Limb (tissue), 2 donors: ENCODE measurements at regions not wholly inside any gene's neighbourhood (a gene's known extent, or its start where the extent isn't known, plus 50 kb on each side); places are given as distances from the start of the nearest gene placed in this dataset.
"Not testable (repeated sequence)": the region's sequence is repeated elsewhere in the genome, so short reads cannot be mapped to it uniquely, and the experiment has no call there.

ENCODE experiments used
- DNase-seq, 2 donors: peaks; one replicate each; pipeline ENCODE4 v3.0.0-alpha.2; 2016; ENCODE audit errors: extremely low spot score in 2 of 2

DNA sequence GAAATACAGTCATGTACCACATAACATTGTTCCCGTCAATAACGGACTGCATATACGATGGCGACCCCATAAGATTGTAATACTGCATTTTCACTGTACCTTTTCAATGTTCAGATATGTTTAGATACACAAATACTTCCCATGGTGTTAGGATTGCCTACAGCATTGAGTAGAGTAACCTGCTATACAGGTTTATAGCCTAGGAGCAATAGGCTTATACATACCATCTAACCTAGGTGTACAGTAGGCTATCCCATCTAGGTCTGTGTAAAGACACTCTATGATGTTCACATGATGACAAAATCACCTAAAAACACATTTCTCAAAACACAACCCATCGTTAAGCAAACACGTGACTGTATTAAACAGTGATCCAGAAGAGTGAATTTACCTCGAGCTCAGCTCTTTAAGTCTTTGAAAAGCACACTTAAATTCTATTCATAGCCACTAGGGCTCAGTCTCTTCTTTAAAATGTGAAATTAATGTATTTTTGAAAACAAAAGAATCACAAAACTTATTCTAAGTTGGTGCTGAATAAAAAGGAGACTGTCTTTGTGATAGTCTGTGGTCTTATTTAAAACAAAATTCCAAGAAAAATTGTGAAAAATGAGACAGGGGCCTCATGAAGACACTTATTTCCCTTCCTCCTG lies 239.1 kb upstream of the ARID2 start:
- no peak for DNase-seq

- DNase-seq, result no peak
Measured at GRCh38 chr12:45494279-45494678, 235.2 kb upstream of the ARID2 start.

DNA sequence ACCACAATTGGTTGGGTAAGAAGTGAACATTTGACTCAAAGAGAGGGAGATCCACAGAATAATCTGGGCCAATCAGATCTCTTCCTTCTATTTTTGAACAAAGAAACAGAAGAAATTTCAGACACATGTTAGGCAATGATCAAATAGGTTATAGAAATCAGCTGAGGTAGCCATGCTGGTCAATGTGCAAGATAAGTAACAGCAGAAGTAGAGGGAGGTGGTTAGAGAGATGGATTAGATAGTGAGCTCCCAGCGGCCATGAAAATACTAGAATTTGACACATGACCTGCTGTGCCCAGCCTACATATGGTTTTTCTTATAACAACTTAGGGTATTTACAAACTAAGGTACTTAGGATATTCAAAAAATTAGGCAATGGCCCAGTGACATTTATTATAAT lies 230.9 kb upstream of the ARID2 start:
- DNase-seq, result no peak

GRCh38 chr12:45502481-45503128 lies 226.9 kb upstream of the ARID2 start:
- no peak for DNase-seq

DNA sequence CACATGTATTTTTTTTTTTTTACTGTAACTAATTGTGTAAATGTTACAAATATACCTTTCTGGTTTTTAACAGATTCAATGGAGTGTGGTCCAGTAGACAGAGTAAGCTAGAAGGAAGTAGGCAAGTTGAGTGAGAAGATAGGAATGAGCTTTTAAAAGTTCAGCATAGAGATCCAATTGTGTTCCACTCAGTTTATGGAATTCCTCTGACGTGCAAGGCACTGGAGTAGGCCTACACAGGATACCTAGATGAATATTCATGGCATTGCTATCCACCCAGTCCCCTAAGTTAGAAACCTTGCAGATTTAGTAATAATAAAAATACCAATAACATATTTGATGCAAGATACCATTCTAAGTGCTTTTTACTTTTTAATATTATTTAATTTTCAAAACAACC lies 225.6 kb upstream of the ARID2 start:
- no peak for DNase-seq

DNA sequence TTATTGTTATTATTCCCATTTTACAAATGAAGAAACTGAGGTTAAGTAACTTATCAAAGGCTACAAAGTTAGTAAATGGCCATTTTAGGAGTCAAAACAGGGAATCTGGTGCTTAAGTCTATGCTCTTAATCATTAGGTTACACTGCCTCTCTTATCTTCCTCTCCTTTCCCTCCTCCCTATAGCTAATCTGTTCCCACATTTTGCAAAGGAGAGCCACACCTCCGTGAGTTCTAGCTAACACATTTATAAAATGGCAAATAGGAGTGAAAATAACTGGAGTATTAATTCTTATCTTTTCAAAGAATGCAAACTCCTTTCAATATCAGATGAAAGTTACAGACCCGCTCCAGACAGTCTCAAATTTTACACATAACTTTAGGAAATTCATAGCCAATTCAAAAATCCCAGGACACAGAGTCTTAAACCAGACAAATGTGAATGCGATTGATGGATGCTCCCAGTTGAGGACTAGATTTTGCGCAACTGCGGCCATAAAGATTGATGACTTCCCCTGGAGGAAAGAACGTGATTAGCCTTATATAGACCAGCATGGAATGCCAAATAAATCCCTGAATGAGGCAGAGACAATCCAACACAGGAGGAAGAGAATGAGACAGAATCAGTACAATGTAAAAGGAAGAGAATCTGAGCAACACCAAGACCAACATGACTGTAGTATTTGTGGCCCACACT lies 225.0 kb upstream of the ARID2 start:
- no peak for DNase-seq

GRCh38 chr12:45509187-45509586 lies 220.3 kb upstream of the ARID2 start:
- no peak for DNase-seq

GRCh38 chr12:45509621-45510020 lies 219.9 kb upstream of the ARID2 start:
- DNase-seq, result no peak

GRCh38 chr12:45517381-45517780 lies 212.1 kb upstream of the ARID2 start:
- no peak for DNase-seq

GRCh38 chr12:45518291-45519235 lies 210.9 kb upstream of the ARID2 start:
- no peak for DNase-seq

DNA sequence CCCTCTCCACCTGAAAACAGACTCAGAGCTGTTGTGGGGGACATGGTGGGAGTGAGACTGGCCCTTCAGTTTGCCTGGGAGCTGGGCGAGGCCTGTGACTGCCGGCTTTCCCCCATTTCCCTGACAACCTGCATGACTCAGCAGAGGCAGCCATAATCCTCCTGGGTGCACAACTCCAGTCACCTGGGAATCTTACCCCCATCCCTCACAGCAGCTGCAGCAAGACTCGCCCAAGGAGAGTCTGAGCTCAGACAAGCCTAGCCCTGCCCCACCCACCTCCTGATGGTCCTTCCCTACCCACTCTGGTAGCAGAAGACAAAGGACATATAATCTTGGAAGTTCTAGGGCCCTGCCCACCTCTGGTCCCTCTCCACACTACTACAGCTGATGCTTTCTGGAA lies 207.3 kb upstream of the ARID2 start:
- no peak for DNase-seq

DNA sequence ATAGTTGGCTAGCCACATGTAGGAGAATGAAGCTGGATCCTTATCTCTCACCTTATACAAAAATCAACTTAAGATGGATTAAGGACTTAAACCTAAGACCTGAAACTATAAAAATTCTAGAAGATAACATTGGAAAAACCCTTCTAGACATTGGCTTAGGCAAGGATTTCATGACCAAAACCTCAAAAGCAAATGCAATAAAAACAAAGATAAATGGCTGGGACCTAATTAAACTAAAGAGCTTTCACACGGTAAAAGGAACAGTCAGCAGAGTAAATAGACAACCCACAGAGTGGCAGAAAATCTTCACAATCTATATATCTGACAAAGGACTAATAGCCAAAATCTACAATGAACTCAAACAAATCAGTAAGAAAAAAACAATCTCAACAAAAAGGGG lies 202.7 kb upstream of the ARID2 start:
- not testable (repeated sequence) for DNase-seq

DNA sequence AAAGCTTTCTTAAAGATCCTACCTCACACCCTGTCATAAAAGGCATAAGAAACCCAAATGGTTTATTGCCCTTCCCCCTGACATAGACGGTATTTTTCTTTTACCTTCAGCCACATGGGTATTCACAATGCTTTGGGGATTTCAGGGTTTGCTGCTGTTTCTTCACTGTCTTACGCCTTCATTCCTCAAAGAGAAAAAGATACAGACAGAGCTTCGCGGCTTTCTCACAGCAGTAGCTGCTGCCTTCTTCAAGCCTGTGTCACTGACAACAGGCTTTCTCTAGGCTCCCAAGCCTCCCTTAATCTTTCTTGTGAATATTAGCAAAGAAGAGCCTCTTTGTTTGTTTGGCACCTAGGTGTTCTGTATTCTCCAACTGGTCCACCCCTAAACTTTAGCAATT lies 197.4 kb upstream of the ARID2 start:
- DNase-seq, result no peak

- no peak for DNase-seq
Measured at GRCh38 chr12:45535610-45536180, 193.8 kb upstream of the ARID2 start.

DNA sequence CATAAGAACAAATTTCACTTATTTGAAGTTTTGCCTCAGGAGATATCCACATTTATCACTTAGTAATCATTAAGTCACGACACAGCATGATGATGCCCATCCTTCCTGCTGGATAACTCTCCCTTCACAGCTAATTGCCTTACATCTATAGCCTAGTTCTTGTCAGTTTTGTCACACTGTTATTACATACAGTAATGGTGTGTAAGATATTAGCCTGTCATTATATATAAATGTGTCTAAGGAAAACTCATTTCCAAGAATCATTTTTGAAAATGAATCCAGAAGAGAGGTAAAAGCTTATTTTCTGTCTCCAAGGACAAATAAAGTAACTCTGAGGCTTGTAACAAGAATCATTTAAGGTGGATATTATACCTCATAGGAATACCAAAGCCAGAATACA lies 193.2 kb upstream of the ARID2 start:
- no peak for DNase-seq

DNA sequence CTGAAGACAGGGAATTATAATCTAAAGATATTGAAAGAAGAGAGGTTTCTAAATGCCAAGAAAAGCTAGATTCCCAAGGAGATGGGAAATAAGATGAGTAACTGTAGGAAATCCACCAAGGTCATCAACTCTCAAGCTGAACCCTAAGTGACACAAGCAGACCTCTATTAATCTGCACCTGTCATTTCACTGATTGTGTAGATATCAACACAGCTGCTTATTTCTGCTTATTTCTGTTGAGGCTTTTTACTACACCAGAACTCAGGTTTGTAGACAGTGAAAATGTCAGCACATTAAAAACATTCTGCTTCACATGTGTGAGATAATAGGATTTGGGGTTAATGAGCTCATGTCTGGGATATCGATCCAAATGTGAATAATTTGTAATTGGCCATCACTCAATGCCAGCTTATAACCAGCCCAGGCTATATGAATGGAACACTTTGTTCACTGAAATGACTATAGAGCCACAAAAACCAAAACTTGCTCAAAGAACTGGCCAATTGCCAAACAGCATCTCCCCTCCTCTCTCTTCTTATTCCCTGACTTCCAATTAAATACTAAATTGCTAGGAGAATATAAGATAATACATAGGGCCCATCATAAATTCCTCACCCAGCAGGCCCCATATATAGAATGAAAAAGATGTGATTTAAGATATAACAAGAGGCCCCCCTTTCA lies 188.7 kb upstream of the ARID2 start:
- DNase-seq, result no peak

DNA sequence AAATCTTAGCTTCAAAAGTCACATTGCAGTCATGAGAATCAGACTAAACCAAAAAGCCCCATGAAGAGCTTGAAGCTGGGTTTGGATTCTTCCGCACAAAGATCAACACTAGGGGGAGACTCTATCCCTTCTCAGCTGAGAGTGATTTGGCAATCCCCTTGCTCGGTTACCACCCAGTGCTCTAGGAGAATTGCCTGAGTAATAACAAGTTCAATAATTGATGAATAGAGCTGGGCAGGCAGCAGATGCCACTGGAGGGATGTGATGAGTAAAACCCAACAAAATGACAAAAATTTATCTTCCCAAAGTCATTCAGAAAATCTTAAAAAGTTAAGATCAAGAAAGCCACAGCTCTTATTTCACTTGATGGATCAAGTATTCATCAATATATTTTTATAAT lies 185.6 kb upstream of the ARID2 start:
- peak; percentile 38 to 67 for DNase-seq

- no peak for DNase-seq
Measured at GRCh38 chr12:45546545-45546944, 183.0 kb upstream of the ARID2 start.

DNA sequence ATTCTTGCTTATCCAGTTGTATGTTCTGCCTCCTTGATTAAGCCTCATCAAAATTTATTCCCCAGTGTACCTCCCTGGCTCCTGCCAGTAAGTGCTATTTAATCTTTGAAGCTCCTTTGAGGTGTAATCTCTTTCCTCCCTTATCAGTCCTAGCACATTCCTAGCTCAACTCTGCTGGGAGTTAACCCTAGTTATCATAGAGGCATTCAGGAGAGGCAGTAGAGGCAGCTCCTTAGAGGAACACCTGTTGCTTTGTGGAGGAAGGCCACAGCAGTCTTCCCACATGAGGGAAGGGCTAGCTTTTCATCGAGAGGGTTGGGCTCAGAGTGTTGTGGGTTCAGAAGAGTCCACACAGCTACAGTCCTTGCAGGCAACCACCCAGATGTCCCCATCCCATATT lies 182.4 kb upstream of the ARID2 start:
- DNase-seq, result no peak

- DNase-seq, result no peak
Measured at GRCh38 chr12:45547822-45548221, 181.7 kb upstream of the ARID2 start.

GRCh38 chr12:45548426-45548825 lies 181.1 kb upstream of the ARID2 start:
- no peak for DNase-seq
